Suprapubic skin (tissue), 4 donors: ENCODE measurements at regions not wholly inside any gene's neighbourhood (a gene's known extent, or its start where the extent isn't known, plus 50 kb on each side); places are given as distances from the start of the nearest gene placed in this dataset.

Source experiments
- DNase-seq, 2 donors: peaks; one replicate each; pipeline ENCODE4 v3.0.0-alpha.2; 2019; ENCODE audit warnings: low spot score in 2 of 2
- H3K27ac ChIP-seq: fragments of 200-600 bp; sonication (generic); one replicate; pipeline ENCODE4 v1.5.1; 2019
- H3K27me3 ChIP-seq: fragments of 200-600 bp; sonication (generic); one replicate; pipeline ENCODE4 v1.5.1; 2019
- H3K36me3 ChIP-seq: fragments of 200-600 bp; sonication (generic); one replicate; pipeline ENCODE4 v1.5.1; 2019
- H3K4me1 ChIP-seq: fragments of 200-600 bp; sonication (generic); one replicate; pipeline ENCODE4 v1.5.1; 2019
- H3K4me3 ChIP-seq: fragments of 200-600 bp; sonication (generic); one replicate; pipeline ENCODE4 v1.5.1; 2019; ENCODE audit warnings: mild to moderate bottlenecking
- H3K9me3 ChIP-seq: fragments of 200-600 bp; sonication (generic); one replicate; pipeline ENCODE4 v1.5.1; 2019
- CTCF ChIP-seq, 2 donors: fragments of 200-600 bp in 1 of 2; fragments of 450-650 bp in 1 of 2; sonication (generic) in 1 of 2; IDR thresholded peaks; one replicate each; pipeline ENCODE4 v1.5.1; 2016 to 2019; ENCODE audit warnings: antibody characterized with exemption in 2 of 2, mild to moderate bottlenecking in 1 of 2, moderate library complexity in 1 of 2
- EP300 ChIP-seq: sonication (generic); formaldehyde crosslinking; IDR thresholded peaks from one replicate; pipeline ENCODE4 v1.6.1; 2017; ENCODE audit warnings: antibody characterized with exemption
- POLR2A ChIP-seq, 2 donors: fragments of 450-650 bp; IDR thresholded peaks; one replicate each; pipeline ENCODE4 v1.6.1; 2017; ENCODE audit warnings: antibody characterized with exemption in 2 of 2, mild to moderate bottlenecking in 2 of 2, moderate library complexity in 2 of 2
- POLR2AphosphoS5 ChIP-seq, 3 donors: sonication (generic); formaldehyde crosslinking; IDR thresholded peaks; one replicate each; pipeline ENCODE4 v1.6.1; 2017; ENCODE audit warnings: antibody characterized with exemption in 3 of 3
- WGBS: methylation state at CpG from one replicate; pipeline ENCODE4 v1.1.5; 2018; 5-methylcytosine and 5-hydroxymethylcytosine counted together

GRCh38 chr15:36497901-36498300 is 81.5 kb upstream of the CDIN1 start:
- H3K36me3 ChIP-seq: no peaks in the 10 kb centered on the region
- TF ChIP-seq POLR2AphosphoS5 (IDR thresholded peaks at IDR 0.05) (no peak), EP300 (no peak), CTCF (IDR thresholded peaks at IDR 0.05) (no peak), POLR2A (IDR thresholded peaks at IDR 0.05) (no peak)
- no peak overlapping the region for H3K27ac ChIP-seq
- H3K4me3 ChIP-seq: no peak overlapping the region
- no peaks in the 10 kb centered on the region for H3K9me3 ChIP-seq
- no peaks in the 10 kb centered on the region for H3K4me1 ChIP-seq
- DNase-seq: no peak
- no peaks in the 10 kb centered on the region for H3K27me3 ChIP-seq
- WGBS: 76% methylated on average over 4 of the region's 4 CpGs

- whole genome bisulfite sequencing: 89% methylated on average over 4 of the region's 4 CpGs
- H3K27me3 ChIP-seq: no peaks in the 10 kb centered on the region
- H3K9me3 ChIP-seq: no peaks in the 10 kb centered on the region
- H3K27ac ChIP-seq: no peak overlapping the region
- no peak for DNase-seq
- no peaks in the 10 kb centered on the region for H3K36me3 ChIP-seq
- no peak overlapping the region for H3K4me3 ChIP-seq
- no peaks in the 10 kb centered on the region for H3K4me1 ChIP-seq
- TF ChIP-seq POLR2A (IDR thresholded peaks at IDR 0.05): no peak
- no peak for TF ChIP-seq POLR2AphosphoS5 (IDR thresholded peaks at IDR 0.05)
- no peak for TF ChIP-seq CTCF (IDR thresholded peaks at IDR 0.05)
- no peak for TF ChIP-seq EP300
Measured at GRCh38 chr15:36498401-36498800, 81.0 kb upstream of the CDIN1 start.

- Histone ChIP-seq H3K4me1 (no peaks in the 10 kb centered on the region), H3K27ac (no peak overlapping the region), H3K4me3 (no peak overlapping the region), H3K36me3 (no peaks in the 10 kb centered on the region), H3K27me3 (no peaks in the 10 kb centered on the region), H3K9me3 (no peaks in the 10 kb centered on the region)
- no peak for TF ChIP-seq EP300
- TF ChIP-seq POLR2A (IDR thresholded peaks at IDR 0.05): no peak
- TF ChIP-seq CTCF (IDR thresholded peaks at IDR 0.05): no peak
- TF ChIP-seq POLR2AphosphoS5 (IDR thresholded peaks at IDR 0.05): no peak
- DNase-seq: no peak
- 74% methylated on average over 2 of the region's 2 CpGs for whole genome bisulfite sequencing
Measured at GRCh38 chr15:36498916-36499315, 80.5 kb upstream of the CDIN1 start.

GRCh38 chr15:36499412-36500389 is 79.7 kb upstream of the CDIN1 start:
- Histone ChIP-seq H3K4me3 (no peak overlapping the region), H3K9me3 (no peaks in the 10 kb centered on the region), H3K27ac (no peak overlapping the region), H3K4me1 (no peaks in the 10 kb centered on the region), H3K27me3 (no peaks in the 10 kb centered on the region), H3K36me3 (no peaks in the 10 kb centered on the region)
- no peak for DNase-seq
- no peak for TF ChIP-seq POLR2A (IDR thresholded peaks at IDR 0.05)
- TF ChIP-seq POLR2AphosphoS5 (IDR thresholded peaks at IDR 0.05): no peak
- TF ChIP-seq CTCF (IDR thresholded peaks at IDR 0.05): no peak
- TF ChIP-seq EP300: no peak
- 77% methylated on average over 6 of the region's 6 CpGs for WGBS

- 28% methylated on average over 5 of the region's 5 CpGs for WGBS
- DNase-seq: no peak
- TF ChIP-seq EP300 (no peak), CTCF (IDR thresholded peaks at IDR 0.05) (peak; percentile 44 to 58)
- Histone ChIP-seq H3K27ac (no peak overlapping the region), H3K4me3 (no peak overlapping the region), H3K4me1 (no peaks in the 10 kb centered on the region), H3K27me3 (no peaks in the 10 kb centered on the region), H3K36me3 (no peaks in the 10 kb centered on the region), H3K9me3 (no peaks in the 10 kb centered on the region)
Measured at GRCh38 chr15:36501063-36501678, 78.3 kb upstream of the CDIN1 start.
